Panc1 (cell line): ENCODE measurements at regions not wholly inside any gene's neighbourhood (a gene's known extent, or its start where the extent isn't known, plus 50 kb on each side); places are given as distances from the start of the nearest gene placed in this dataset.

Experiments used
- POLR2AphosphoS5 ChIP-seq: IDR thresholded peaks from 2 replicates; pipeline ENCODE4 v1.6.1; 2012; ENCODE audit warnings: mild to moderate bottlenecking, low read depth, low read length, moderate library complexity
- SIN3A ChIP-seq: IDR thresholded peaks from 2 replicates; pipeline ENCODE4 v1.6.1; 2012; ENCODE audit warnings: low read depth, mild to moderate bottlenecking, low read length, moderate library complexity, borderline replicate concordance; ENCODE audit not compliant: insufficient read depth
- TF ChIP-seq, protein P1 (sequence below): fragments of 450-650 bp; IDR thresholded peaks from 2 replicates; pipeline ENCODE4 v1.5.1; 2017; ENCODE audit warnings: mild to moderate bottlenecking

DNA sequence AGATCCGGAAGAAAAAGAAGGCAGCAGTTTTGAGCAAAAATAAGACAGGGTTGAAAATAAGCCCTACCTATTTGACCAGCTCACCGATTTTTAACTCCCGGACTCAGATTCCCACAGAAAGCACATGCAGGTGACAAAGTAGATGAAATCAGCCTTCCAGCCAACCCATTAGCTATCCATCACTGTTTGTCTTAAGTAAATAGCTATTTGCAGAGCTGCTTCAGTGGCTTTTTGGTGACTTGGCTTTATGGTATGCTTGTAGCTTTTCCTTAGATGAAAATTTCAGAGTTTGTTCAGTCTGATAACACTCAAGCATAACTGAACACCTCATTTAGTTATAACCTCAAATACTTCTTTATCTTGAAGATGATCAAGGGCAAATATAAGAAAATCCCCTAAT lies 192.6 kb downstream of the HIPK3 start:
- TF ChIP-seq SIN3A, result no peak
- TF ChIP-seq, protein P1, sequence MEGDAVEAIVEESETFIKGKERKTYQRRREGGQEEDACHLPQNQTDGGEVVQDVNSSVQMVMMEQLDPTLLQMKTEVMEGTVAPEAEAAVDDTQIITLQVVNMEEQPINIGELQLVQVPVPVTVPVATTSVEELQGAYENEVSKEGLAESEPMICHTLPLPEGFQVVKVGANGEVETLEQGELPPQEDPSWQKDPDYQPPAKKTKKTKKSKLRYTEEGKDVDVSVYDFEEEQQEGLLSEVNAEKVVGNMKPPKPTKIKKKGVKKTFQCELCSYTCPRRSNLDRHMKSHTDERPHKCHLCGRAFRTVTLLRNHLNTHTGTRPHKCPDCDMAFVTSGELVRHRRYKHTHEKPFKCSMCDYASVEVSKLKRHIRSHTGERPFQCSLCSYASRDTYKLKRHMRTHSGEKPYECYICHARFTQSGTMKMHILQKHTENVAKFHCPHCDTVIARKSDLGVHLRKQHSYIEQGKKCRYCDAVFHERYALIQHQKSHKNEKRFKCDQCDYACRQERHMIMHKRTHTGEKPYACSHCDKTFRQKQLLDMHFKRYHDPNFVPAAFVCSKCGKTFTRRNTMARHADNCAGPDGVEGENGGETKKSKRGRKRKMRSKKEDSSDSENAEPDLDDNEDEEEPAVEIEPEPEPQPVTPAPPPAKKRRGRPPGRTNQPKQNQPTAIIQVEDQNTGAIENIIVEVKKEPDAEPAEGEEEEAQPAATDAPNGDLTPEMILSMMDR, result no peak
- TF ChIP-seq POLR2AphosphoS5, result no peak
